Stimulated activated CD4-positive, alpha-beta T cell treated with anti-CD3 and anti-CD28 coated beads, TNF-alpha, amount 100 ng/mL, for 1 hour (primary cell): ENCODE measurements at regions not wholly inside any gene's neighbourhood (a gene's known extent, or its start where the extent isn't known, plus 50 kb on each side); places are given as distances from the start of the nearest gene placed in this dataset.
"Not testable (repeated sequence)": the region's sequence is repeated elsewhere in the genome, so short reads cannot be mapped to it uniquely, and the experiment has no call there.

ENCODE experiments used
- DNase-seq, 3 donors: peaks; one replicate each; pipeline ENCODE4 v3.0.0-alpha.2; 2020; ENCODE audit warnings: low read depth in 3 of 3, low spot score in 1 of 3

- no peak for DNase-seq
These were observed 96.3 kb upstream of the FOXN2 start for GRCh38 chr2:48218169-48218568.

- DNase-seq: no peak
These were observed 95.3 kb upstream of the FOXN2 start for GRCh38 chr2:48219234-48219554.

- DNase-seq: no peak
These were observed 94.7 kb upstream of the FOXN2 start for GRCh38 chr2:48219555-48220436.

- no peak for DNase-seq
These were observed 94.0 kb upstream of the FOXN2 start for GRCh38 chr2:48220501-48220900.

GRCh38 chr2:48221846-48222516 is 92.5 kb upstream of the FOXN2 start:
- DNase-seq: no peak

GRCh38 chr2:48227617-48228344 is 86.7 kb upstream of the FOXN2 start:
- no peak for DNase-seq

GRCh38 chr2:48228345-48228684 is 86.2 kb upstream of the FOXN2 start:
- no peak for DNase-seq

GRCh38 chr2:48229063-48229462 is 85.4 kb upstream of the FOXN2 start:
- no peak for DNase-seq

GRCh38 chr2:48230834-48231233 is 83.6 kb upstream of the FOXN2 start:
- no peak for DNase-seq

GRCh38 chr2:48232351-48232750 is 82.1 kb upstream of the FOXN2 start:
- no peak for DNase-seq

GRCh38 chr2:48233005-48233404 is 81.5 kb upstream of the FOXN2 start:
- no peak for DNase-seq

GRCh38 chr2:48233824-48234223 is 80.7 kb upstream of the FOXN2 start:
- not testable (repeated sequence) for DNase-seq

- DNase-seq: no peak
These were observed 79.4 kb upstream of the FOXN2 start for GRCh38 chr2:48235076-48235475.

- no peak for DNase-seq
These were observed 76.1 kb upstream of the FOXN2 start for GRCh38 chr2:48238381-48238780.

GRCh38 chr2:48240912-48241311 is 73.6 kb upstream of the FOXN2 start:
- no peak for DNase-seq

GRCh38 chr2:48247206-48247605 is 67.3 kb upstream of the FOXN2 start:
- DNase-seq: no peak

- no peak for DNase-seq
These were observed 66.1 kb upstream of the FOXN2 start for GRCh38 chr2:48248251-48248933.

GRCh38 chr2:48249025-48249424 is 65.5 kb upstream of the FOXN2 start:
- no peak for DNase-seq

- DNase-seq: no peak
These were observed 64.6 kb upstream of the FOXN2 start for GRCh38 chr2:48249631-48250473.

- no peak for DNase-seq
These were observed 64.0 kb upstream of the FOXN2 start for GRCh38 chr2:48250474-48250844.

- DNase-seq: no peak
These were observed 63.5 kb upstream of the FOXN2 start for GRCh38 chr2:48250943-48251342.
